Osteoblast (primary cell): ENCODE measurements at regions not wholly inside any gene's neighbourhood (a gene's known extent, or its start where the extent isn't known, plus 50 kb on each side); places are given as distances from the start of the nearest gene placed in this dataset.

Experiments
- DNase-seq: peaks from one replicate; pipeline ENCODE4 v3.0.0; 2011; ENCODE audit warnings: low spot score, mixed read lengths; ENCODE audit not compliant: insufficient read length; ENCODE audit errors: missing footprints
- H2AFZ ChIP-seq: 2 replicates; pipeline ENCODE4 v1.6.0; 2011; ENCODE audit warnings: mild to moderate bottlenecking, low read length
- H3K27ac ChIP-seq: 2 replicates; pipeline ENCODE4 v1.5.1; 2011; ENCODE audit warnings: mild to moderate bottlenecking, low read depth, low read length, moderate library complexity
- H3K27me3 ChIP-seq: 2 replicates; pipeline ENCODE4 v1.6.0; 2012; ENCODE audit warnings: mild to moderate bottlenecking, control low read depth, inconsistent platforms, low read length, moderate library complexity; ENCODE audit not compliant: insufficient read depth
- H3K36me3 ChIP-seq: 2 replicates; pipeline ENCODE4 v1.5.1; 2011; ENCODE audit warnings: mild to moderate bottlenecking, low read length, control low read depth, moderate library complexity; ENCODE audit not compliant: insufficient read depth
- H3K4me1 ChIP-seq: 2 replicates; pipeline ENCODE4 v1.5.1; 2011; ENCODE audit warnings: mild to moderate bottlenecking, low read length, control low read depth, moderate library complexity; ENCODE audit not compliant: insufficient read depth
- H3K4me2 ChIP-seq: 2 replicates; pipeline ENCODE4 v1.6.0; 2011; ENCODE audit warnings: mild to moderate bottlenecking, low read length; ENCODE audit not compliant: insufficient read depth
- H3K4me3 ChIP-seq: fragments of 200-600 bp; sonication (generic); 3 replicates; pipeline ENCODE4 v1.5.1; 2012; ENCODE audit warnings: mild to moderate bottlenecking, low read length, inconsistent platforms; ENCODE audit not compliant: insufficient read depth
- H3K79me2 ChIP-seq: 2 replicates; pipeline ENCODE4 v1.6.0; 2012; ENCODE audit warnings: mild to moderate bottlenecking, low read length, control low read depth, inconsistent platforms; ENCODE audit not compliant: insufficient read depth
- H3K9me3 ChIP-seq: 2 replicates; pipeline ENCODE4 v1.5.1; 2011; ENCODE audit warnings: low read depth, low read length, control low read depth
- H4K20me1 ChIP-seq: 2 replicates; pipeline ENCODE4 v1.6.0; 2012; ENCODE audit warnings: mild to moderate bottlenecking, low read length, control low read depth; ENCODE audit not compliant: insufficient read depth
- TF ChIP-seq, protein P1 (sequence below): IDR thresholded peaks from 2 replicates; pipeline ENCODE4 v1.5.1; 2011; ENCODE audit warnings: mild to moderate bottlenecking, low read depth, low read length, moderate library complexity; ENCODE audit errors: extremely low read depth

DNA sequence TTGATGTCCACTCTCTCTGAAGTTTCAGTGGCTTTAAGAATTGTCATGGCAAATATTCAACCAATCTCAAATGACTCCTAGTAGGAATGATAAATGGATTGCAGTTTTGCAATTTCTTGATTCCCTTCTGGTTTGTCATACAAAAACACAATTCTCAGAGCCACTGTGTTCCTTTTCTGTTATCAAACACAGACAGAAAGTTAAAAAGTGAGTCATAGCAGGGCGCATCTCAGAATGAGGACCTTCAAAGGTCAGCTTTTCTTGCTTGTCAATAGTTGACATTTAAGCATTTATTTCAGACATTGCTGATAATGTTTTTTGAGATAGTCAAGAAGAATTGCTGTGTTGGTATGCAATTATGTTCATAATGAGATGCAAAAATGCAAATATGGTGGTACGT lies 405.9 kb downstream of the NR2F2 start:
- Histone ChIP-seq H3K27me3 (no peaks in the 10 kb centered on the region), H3K4me1 (no peaks in the 10 kb centered on the region), H3K9me3 (peaks cover 5% of the 10 kb centered on the region), H3K4me3 (no peak overlapping the region), H3K27ac (no peak overlapping the region), H2AFZ (no peak overlapping the region), H3K36me3 (no peaks in the 10 kb centered on the region), H4K20me1 (no peaks in the 10 kb centered on the region), H3K79me2 (no peaks in the 10 kb centered on the region), H3K4me2 (no peak overlapping the region)
- TF ChIP-seq, protein P1, sequence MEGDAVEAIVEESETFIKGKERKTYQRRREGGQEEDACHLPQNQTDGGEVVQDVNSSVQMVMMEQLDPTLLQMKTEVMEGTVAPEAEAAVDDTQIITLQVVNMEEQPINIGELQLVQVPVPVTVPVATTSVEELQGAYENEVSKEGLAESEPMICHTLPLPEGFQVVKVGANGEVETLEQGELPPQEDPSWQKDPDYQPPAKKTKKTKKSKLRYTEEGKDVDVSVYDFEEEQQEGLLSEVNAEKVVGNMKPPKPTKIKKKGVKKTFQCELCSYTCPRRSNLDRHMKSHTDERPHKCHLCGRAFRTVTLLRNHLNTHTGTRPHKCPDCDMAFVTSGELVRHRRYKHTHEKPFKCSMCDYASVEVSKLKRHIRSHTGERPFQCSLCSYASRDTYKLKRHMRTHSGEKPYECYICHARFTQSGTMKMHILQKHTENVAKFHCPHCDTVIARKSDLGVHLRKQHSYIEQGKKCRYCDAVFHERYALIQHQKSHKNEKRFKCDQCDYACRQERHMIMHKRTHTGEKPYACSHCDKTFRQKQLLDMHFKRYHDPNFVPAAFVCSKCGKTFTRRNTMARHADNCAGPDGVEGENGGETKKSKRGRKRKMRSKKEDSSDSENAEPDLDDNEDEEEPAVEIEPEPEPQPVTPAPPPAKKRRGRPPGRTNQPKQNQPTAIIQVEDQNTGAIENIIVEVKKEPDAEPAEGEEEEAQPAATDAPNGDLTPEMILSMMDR, result no peak
- no peak for DNase-seq

DNA sequence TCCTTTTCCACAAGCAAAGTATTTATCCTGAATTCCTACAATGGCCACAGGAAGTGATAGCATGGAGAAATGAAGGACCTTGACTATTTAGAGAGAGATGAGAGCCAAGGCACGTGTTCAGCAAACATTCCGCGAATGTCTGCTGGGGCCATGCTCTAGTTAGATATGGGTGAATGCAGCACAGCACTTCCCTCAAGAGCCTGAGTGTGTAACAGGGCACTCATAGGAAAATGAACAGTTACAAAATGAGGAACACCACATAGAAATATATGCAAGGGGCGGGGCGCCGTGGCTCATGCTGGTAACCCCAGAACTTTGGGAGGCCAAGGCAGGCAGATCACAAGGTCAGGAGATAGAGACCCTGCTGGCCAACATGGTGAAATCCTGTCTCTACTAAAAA lies 406.9 kb downstream of the NR2F2 start:
- no peak overlapping the region for H3K27ac ChIP-seq
- H3K4me1 ChIP-seq, result no peaks in the 10 kb centered on the region
- no peaks in the 10 kb centered on the region for H3K79me2 ChIP-seq
- H3K4me2 ChIP-seq, result no peak overlapping the region
- H3K9me3 ChIP-seq, result peaks cover 5% of the 10 kb centered on the region
- H2AFZ ChIP-seq, result no peak overlapping the region
- H3K36me3 ChIP-seq, result no peaks in the 10 kb centered on the region
- no peak for DNase-seq
- TF ChIP-seq, protein P1, result no peak
- H4K20me1 ChIP-seq, result no peaks in the 10 kb centered on the region
- no peak overlapping the region for H3K4me3 ChIP-seq
- no peaks in the 10 kb centered on the region for H3K27me3 ChIP-seq

DNA sequence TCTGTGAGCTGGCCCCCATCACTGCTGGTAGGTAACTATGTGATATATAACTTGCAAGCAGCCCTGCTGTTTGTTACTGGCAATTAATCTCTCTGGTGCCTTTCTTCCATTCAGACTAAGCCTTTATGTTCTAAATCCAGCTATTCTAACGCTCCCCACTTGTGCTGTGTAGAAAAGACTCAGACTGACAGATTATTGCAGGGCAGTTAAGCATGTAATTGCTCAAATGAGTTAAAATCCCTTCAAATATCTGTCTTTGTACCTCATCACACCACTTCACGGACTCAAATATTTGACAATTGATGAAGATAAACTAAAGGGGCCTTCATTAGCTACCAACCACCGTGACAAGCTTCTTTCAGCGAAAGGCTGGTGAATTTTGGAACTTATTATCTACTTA lies 416.2 kb downstream of the NR2F2 start:
- H4K20me1 ChIP-seq, result no peaks in the 10 kb centered on the region
- TF ChIP-seq, protein P1, result no peak
- H3K4me2 ChIP-seq, result no peak overlapping the region
- DNase-seq, result no peak
- H3K9me3 ChIP-seq, result peaks cover 3% of the 10 kb centered on the region
- H3K4me1 ChIP-seq, result no peaks in the 10 kb centered on the region
- no peaks in the 10 kb centered on the region for H3K79me2 ChIP-seq
- no peak overlapping the region for H3K27ac ChIP-seq
- H3K36me3 ChIP-seq, result no peaks in the 10 kb centered on the region
- no peaks in the 10 kb centered on the region for H3K27me3 ChIP-seq
- no peak overlapping the region for H3K4me3 ChIP-seq
- H2AFZ ChIP-seq, result no peak overlapping the region

DNA sequence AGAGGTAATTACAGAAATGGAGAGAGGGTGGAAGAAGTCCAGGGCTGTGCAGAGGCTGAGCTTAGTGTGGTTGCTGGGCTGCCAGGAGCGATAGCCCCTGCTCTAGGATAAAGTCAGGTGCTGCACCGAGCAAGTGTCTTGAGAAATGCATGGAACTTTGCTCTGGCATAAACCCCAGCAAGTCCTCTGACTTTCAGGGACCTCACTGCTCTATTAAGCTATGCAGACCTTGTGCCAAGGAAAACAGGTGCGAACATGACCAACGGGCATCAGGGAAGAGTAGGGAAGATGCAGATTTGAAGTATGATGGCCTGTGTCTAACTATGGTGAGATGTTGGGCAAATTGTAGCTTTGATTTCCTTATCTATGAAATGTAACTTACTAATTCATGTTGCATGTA lies 416.8 kb downstream of the NR2F2 start:
- H3K36me3 ChIP-seq, result no peaks in the 10 kb centered on the region
- no peaks in the 10 kb centered on the region for H3K27me3 ChIP-seq
- no peak for DNase-seq
- no peak overlapping the region for H2AFZ ChIP-seq
- H3K27ac ChIP-seq, result no peak overlapping the region
- no peaks in the 10 kb centered on the region for H3K4me1 ChIP-seq
- H3K79me2 ChIP-seq, result no peaks in the 10 kb centered on the region
- H3K9me3 ChIP-seq, result peaks cover 3% of the 10 kb centered on the region
- TF ChIP-seq, protein P1, result no peak
- no peaks in the 10 kb centered on the region for H4K20me1 ChIP-seq
- no peak overlapping the region for H3K4me3 ChIP-seq
- H3K4me2 ChIP-seq, result no peak overlapping the region
